GM19238 (cell line): ENCODE measurements at regions not wholly inside any gene's neighbourhood (a gene's known extent, or its start where the extent isn't known, plus 50 kb on each side); places are given as distances from the start of the nearest gene placed in this dataset.
"Not testable (repeated sequence)": the region's sequence is repeated elsewhere in the genome, so short reads cannot be mapped to it uniquely, and the experiment has no call there.

Source experiments
- DNase-seq: peaks from one replicate; pipeline ENCODE4 v3.0.0; 2011; ENCODE audit warnings: low spot score; ENCODE audit not compliant: insufficient read length

DNA sequence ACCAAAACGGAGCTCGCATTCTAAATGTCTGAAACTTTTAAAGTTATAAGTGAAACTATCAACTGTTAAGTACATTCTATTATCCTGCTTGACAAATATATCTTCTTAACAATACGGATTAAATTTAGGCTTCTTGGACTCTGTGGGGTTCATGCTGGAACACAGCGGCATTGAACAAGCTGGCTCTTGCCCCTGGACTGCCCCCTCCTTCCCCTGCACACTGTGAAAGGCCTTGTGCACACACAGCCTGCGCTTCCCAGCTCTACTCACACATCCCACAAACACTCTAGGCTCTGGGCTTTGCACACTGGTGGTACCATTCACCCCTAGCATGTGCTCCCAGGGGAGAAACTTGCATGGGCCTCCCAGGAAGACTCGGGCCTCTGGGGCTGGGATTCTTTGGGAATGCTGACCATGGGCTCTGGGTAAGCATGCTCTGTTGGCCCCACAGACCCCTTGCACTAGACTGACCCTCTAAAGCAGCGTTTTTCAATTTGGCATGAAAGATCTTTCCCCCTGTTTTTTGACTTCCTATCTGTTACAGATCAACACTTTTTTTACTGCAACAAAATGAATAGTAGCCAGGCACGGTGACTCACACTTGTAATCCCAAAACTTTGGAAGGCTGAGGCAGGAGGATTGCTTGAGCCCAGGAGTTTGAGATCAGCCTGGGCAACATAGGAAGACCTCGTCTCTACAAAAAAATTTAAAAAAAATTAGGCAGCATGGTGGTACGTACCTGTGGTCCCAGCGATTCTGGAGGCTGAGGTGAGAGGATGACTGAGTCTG, 96.2 kb upstream of the CPM start:
- DNase-seq: no peak

DNA sequence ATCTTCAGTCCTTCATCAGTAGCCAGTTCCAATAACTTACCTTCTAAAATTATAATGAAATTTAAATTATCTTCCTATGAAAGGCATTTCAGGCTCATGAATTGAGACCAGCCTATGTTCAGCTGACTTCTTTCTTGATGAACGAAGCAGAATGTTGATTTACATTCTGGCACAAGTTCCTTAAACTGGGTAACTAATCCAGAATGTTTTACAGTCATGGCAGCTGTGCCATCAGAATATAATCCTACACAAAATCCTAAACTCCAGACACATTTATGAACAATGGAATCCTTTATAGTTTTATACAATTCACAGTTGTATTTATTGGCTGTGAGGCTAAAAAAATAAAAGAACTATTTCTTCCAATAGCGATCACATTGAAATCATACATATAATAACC, 97.3 kb upstream of the CPM start:
- no peak for DNase-seq

DNA sequence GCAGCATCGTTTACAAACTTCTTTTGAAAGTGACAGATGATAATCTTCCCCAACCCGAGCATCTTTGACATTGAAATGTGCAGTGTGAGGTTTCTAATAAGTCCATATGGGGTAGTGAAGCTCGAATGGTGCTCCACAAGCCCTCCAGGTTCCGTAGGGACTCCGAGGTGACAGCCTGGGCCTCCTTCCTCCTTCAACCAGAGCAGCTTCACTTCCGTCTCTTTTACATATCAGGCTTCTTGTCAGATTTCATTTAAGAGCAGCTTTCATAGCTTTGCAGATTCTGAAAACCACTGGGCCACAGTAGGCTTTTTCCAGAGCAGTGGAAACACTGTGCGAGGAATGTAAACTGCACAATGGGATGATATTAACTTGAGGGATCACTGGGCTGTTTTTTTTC, 103.6 kb upstream of the CPM start:
- DNase-seq: no peak

DNA sequence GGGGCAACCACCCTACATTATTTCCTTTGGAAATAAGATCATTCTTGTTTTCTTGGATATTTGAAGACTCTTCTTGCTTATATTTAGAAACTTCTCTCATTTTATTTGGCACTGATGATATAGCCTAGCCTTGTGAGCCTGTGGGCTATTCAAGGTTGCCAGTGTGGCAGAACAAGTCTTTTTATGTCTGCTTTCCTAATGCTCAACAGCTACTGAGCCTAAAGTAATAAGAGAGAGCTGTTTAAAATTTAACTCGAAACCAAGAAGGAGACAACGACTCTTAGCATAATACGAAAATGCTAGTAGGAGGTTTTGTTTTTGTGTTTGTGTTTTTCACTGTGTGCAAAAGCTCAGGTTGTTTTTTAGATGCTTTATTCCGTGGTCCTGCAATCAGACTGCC, 104.0 kb upstream of the CPM start:
- no peak for DNase-seq

DNA sequence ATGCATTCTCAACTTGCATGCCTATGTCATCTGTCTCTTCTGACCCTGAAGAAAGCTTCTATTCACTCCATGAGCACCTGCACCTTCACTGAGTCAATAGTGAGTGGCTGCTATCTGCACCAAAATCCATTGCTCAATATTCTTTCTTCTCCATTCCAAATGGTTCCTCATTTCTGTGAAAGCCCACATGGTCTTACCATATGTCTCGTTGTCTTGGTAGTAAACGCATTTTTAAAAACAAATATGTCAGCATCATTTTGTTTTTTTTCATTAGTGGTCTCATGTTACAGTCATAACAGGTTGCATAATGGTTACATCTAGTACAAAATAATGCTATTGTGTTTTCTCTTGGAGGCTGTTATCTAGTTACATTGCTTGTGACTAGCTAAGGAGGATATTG, 106.9 kb upstream of the CPM start:
- no peak for DNase-seq

DNA sequence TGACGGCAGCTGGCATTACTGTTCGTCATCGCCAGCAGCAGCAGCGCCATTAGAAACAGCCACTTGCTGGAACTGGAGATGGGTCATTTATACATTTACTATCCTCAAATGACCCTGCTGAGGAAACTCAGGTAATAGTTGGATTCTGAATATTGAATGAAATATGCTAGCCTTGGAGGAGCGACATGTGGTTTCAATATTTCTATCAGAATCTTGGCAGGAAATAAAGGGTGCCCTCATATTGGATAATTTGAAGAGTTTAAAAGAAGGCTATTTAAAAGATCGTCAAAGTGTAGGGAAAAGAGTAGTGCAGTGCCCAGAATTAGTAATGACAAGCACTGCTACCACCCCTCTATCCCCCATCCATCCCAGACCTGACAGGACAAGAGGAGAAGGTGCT, 109.6 kb upstream of the CPM start:
- DNase-seq: no peak

DNA sequence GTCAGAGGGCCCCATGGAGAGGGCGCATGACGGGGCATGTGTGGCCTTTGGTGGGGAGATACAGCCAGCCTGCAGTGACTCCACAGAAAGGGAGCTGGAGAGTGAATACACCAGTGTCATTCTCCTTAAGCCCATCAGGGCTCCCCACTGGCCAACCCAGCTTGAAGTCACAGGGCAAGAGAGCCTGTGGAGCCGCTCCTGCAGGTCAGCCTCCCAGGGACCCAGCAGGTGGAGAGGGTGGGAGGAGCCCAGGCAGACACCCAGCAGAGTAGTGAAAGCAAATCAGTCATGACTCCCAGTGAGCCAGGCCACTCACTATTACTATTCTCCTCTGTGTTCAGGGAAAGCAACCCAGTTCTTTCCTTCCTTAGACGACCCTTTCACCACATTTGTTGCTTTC, 110.0 kb upstream of the CPM start:
- no peak for DNase-seq

DNA sequence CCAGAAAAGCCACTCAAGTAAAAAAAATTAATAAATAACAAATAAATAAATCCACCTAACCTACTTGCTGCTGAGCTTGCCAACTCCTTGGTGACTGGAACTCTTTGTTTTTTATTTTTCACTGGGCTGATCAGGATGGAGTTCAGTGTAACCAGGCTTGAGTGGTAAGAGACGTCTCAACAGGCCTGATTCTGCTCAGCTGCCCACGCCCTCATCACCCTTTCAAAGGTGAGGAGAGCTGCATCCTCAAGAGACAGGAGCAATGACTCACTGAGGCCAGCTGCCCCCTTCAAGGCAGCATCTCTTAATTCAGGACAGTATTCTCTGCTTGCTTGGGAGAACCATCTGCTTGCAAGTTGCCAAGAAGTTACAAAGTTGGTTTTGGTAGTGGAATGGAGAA, 111.9 kb upstream of the CPM start:
- DNase-seq: no peak

DNA sequence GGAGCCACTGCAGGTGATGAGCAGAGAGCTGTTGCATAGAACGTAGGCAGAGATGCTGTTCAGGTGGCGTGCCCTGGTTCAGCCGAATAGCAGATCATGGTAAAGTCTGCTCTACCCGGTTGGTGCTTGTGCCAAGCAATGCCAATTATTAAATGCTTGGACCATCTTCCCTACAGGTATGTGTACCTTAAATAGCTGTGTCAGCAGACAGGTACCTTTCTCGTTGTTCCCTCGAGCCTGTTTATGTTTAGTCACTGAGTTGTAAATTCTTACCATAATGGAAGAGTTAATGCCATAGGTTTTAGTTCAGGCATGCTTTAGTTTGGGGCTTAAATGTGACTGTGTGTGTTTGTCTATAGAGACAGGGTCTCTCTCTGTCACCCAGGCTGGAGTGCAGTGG, 112.5 kb upstream of the CPM start:
- DNase-seq: no peak

DNA sequence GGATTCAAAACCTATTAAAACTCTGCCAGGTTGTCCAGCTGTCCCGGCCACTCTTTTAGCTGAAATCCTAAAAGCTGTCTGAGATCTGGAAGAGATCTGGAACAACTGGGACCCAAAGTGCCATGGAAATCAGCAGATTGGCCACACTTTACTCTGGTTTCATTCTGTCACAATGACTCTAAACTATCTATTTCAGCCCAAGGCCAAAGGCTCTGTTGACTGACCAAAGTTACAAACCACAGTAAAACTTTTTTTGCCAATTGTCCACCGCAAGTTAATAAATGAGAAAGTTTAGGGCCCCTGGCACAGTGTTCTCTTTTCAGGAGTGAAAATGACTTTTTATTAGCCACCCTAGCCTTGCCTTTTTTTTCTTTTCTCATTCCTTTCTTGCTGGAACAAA, 113.4 kb upstream of the CPM start:
- no peak for DNase-seq

DNA sequence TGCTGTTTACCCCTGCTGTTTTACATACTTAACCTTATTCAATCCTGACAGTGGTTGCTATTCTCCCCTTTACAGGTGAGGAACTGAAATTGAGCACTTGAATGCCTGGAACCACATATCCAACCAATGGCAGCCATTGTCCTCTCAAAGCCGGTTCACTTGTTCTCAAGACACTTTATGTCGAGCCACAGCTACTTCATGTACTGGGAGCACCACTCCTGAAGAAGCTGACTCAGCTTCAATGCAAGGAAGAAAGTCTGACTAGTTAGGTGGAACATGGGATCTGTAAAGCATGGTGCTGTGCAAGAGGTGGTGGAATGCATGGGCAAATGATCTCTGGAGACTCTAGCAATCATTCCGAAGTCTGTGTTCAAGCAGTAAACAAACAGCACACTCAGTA, 113.9 kb upstream of the CPM start:
- no peak for DNase-seq

DNA sequence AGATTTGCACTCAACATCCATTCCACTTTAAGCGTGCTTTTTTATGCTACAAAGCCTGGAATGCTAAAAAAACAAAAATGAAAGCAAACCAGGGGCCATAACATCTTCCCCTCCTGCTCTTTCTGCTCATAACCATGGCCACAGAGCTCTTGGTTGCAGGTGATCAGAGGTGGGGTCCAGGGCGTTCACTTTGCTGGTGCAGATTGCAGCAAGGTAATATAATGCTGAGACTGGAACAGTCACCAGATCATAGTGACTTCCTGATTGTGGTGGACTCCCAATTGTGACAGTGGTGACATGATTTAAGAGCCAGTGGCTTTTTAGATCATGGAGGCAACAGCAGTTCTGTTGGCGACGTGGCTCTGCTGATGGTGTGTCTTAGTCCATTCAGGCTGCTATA, 115.0 kb upstream of the CPM start:
- DNase-seq: no peak

DNA sequence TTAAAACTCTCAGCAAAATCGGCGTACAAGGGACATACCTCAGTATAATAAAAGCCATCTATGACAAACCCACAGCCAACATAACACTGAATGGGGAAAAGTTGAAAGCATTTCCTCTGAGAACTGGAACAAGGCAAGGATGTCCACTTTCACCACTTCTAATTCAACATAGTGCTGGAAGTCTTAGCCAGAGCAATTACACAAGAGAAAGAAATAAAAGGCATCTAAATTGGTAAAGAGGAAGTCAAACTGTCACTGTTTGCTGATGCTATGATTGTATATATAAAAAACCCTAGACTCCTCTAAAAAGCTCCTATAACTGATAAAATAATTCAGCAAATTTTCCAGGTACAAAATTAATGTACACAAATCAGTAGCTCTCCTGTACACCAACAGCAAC, 116.9 kb upstream of the CPM start:
- DNase-seq: not testable (repeated sequence)

DNA sequence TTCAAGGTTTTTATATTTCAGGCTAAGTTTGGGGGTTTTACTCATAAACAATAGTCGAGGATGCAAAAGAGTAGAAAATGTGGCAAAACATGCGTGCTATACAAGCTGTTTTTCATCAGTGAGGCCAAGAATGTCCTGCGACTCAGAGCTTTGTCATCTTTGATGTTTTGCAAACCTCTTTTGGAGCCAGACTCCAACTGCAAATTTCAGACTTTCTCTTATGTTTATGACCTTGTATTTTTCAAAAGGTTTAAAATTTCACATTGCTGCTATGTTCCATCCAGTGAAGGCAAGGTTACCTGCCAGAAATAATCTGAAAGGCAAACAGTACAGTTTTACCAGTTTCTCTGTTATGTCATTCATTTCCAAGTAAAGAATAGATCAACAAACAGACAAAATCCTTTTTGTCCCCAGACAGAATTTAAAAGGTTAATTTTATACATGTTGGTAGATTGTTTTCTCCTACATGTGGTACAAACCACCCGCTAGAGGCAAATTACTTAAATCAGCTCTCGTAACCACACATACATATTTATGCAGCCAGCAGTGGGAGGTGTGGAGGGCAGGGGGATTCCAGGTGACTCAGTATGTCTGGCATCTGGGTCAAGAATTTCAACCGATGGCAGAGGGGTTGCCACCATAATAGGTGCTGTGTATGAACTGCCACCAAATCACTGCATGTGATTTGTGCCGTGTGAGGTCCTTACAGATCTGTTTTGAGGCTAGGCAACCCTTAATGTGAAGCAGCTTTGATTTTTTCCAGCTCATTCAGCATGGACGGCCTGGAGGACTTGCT, 119.8 kb upstream of the CPM start:
- DNase-seq: no peak

DNA sequence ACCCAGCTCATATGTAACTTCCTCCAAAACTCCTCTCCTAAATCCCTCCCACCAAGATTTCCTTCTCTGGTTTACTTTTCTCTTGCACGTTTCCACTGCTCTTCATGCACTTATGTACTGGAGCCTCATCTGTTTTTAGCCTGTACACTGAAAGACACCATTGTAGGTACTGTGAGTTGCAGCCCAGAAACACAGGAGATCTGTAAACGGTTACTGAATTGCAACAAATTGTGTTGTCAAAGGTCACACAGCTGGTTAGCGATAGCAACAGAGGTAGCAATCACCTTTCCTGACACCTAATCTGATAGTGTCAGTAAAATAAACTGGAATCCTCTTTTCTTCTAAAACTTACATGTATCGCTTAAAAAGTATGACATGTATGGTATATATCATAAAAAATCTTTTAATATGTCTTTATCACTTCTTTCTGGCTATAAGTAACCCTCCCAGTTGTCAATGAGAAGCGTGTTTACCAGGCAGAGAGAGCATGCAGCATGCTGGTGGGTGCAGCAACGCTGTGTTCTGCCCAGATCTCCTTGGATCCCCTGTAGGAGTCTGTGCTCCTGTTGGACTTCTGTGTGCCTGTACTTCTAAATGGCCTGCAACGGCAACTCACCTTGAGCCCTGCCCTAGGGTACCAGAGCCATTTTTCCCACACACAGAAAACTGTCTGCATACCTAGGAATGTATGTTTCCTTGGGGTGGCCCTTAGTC, 121.5 kb upstream of the CPM start:
- no peak for DNase-seq

DNA sequence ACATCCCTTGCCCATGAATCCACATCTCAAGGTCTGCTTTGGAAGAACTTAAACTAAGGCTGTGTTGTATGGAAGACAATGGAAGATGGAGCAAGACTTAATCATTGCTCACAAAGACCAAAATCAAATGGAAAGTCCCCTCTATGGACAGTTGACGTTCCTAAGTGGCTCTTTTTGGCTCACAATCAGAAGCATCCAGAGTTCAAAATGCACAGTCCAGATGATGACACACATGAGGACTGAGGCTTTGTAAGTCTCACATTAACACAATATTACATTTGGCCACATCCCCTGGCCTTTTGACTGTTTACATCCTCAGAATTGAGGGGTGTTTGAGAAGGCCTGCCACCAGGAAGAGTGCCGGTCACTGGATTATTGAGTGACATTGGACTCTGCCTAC, 122.3 kb upstream of the CPM start:
- DNase-seq: no peak

DNA sequence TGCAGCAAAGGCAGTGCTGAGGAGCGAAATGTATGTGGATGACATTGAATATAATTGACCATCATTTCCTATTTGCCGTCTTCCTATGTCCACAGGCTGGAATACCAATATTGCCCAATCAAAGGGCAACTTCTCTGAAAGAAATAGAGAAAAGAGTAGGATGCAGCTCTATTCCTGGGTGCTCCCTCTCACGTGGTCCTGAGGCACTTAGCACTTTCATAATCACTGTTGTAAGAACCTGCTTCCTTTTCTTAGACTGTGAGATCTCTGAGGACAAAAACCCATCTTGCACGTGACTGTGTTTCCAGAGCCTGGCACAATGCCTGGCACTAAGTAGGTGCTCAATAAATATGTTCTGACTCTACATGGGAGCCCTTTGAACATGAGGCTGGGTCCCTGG, 122.7 kb upstream of the CPM start:
- DNase-seq: no peak

DNA sequence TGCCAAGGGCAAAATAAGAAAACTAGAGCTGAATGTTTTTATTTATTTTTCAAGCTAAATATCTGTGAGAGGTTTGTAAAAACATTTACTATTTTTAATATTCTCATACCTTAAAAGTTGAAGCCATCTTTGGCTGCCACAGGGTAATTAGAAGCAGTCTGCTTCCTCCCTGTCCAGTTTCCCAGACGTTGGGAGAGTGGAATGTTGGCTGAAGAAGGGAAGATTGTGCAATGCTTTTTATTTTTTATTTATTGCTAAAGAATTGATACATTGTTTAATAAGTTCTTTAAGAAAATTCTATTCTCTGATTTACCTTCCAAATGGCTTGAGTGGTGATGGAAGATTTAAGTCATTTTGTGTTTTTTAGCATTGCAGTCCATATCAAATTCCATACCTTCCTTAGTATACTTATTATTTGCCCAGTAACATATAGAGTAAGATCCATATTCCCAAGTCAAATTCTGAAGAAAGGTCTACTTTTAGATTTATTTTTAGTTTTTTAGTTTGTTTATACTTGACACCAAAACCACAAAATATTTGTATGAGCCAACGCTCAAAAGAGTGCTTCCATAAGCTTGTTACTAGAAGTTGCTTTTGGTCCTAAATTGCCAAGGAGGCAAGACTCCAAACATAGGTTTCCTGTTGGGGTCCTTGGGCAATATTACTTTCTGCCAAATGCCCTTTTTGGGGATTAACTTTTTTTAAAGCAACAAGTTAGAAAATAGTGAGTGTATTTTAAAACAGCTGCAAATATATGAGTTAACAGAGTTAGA, 124.0 kb upstream of the CPM start:
- DNase-seq: no peak

DNA sequence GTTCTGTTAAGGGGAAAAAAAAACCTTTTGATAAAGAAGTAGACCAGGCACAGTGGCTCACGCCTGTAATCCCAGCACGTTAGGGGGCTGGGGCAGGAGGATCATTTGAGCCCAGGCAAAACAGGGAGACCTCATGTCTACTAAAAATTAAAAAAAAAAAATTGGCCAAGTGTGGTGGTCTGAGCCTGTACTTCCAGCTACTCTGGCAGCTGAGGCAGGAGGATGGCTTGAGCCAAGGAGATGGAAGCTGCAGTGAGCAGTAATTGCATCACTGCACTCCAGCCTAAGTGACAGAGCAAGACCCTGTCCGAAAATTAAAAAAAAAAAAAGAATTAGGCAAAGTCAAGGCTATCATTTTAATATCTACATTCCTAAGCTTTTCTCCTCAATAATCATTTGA, 124.8 kb upstream of the CPM start:
- no peak for DNase-seq

DNA sequence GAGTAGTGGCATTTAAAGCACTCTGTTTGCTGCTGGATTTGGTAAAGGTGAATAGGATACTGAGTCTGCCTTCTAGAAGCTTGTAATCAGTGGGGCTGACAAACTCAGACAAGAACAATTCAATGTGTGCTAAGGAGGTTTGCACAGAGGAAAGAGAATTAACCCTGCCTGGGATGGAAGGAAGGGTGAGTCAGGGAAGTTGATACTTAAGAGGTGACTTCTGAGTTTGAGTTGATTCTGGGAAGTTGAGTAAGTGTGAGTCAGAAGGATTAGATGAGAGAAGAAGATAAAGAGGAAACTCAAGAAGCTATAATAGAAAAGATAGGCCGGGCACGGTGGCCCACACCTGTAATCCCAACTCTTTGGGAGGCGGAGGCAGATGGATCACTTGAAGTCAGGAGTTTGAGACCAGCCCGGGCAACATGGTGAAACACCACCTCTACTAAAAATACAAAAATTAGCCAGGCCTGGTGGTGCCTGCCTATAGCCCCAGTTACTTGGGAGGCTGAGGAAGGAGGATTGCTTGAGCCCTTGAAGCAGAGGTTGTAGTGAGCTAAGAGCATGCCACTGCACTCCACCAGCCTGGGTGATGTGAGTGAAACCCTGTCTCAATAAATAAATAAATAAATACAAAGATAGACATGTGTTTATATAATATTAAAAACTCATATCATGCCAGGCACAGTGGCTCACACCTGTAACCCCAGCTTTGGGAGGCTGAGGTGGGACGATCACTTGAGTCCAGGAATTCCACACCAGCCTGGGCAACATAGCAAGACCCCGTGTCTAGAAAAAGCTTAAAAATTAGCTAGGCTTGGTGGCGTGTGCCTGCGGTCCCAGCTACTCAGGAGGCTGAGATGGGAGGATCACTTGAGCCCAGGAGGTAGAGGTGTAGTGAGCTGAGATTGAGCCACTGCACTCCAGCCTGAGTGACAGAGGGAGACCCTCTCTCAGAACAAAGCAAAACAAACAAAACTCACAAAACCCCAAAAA, 126.8 kb upstream of the CPM start:
- DNase-seq: no peak
